Fibroblast of villous mesenchyme (primary cell): ENCODE measurements at regions not wholly inside any gene's neighbourhood (a gene's known extent, or its start where the extent isn't known, plus 50 kb on each side); places are given as distances from the start of the nearest gene placed in this dataset.
"Not testable (repeated sequence)": the region's sequence is repeated elsewhere in the genome, so short reads cannot be mapped to it uniquely, and the experiment has no call there.

Experiments
- DNase-seq: peaks from one replicate; pipeline ENCODE4 v3.0.0-alpha.2; 2010; ENCODE audit warnings: low read depth
- H3K4me3 ChIP-seq: 2 replicates; pipeline ENCODE4 v1.5.1; 2011; ENCODE audit warnings: low read depth, mild to moderate bottlenecking, low read length
- CTCF ChIP-seq: IDR thresholded peaks from 2 replicates; pipeline ENCODE4 v1.5.1; 2012; ENCODE audit warnings: low read depth, mild to moderate bottlenecking, low read length; ENCODE audit not compliant: insufficient read depth

GRCh38 chr5:162664846-162665245, 597.3 kb downstream of the GABRG2 start:
- no peak for TF ChIP-seq CTCF
- no peak for DNase-seq
- H3K4me3 ChIP-seq = no peak overlapping the region

GRCh38 chr5:162668926-162669325, 601.4 kb downstream of the GABRG2 start:
- H3K4me3 ChIP-seq = no peak overlapping the region
- TF ChIP-seq CTCF = no peak
- DNase-seq = no peak

GRCh38 chr5:162672061-162672460, 604.5 kb downstream of the GABRG2 start:
- no peak for TF ChIP-seq CTCF
- H3K4me3 ChIP-seq = no peak overlapping the region

GRCh38 chr5:162683284-162683683, 615.7 kb downstream of the GABRG2 start:
- no peak for TF ChIP-seq CTCF
- no peak for DNase-seq
- no peak overlapping the region for H3K4me3 ChIP-seq

More at GRCh38 chr5:162672061-162672460, 604.5 kb downstream of the GABRG2 start:
- no peak for DNase-seq

- H3K4me3 ChIP-seq = no peak overlapping the region
- no peak for DNase-seq
- no peak for TF ChIP-seq CTCF
Observed at GRCh38 chr5:162684145-162684544, 616.6 kb downstream of the GABRG2 start.

GRCh38 chr5:162685302-162685701, 617.7 kb downstream of the GABRG2 start:
- no peak for DNase-seq
- H3K4me3 ChIP-seq = no peak overlapping the region
- TF ChIP-seq CTCF = no peak

GRCh38 chr5:162696272-162696671, 628.7 kb downstream of the GABRG2 start:
- H3K4me3 ChIP-seq, DNase-seq: not testable (repeated sequence)
